ENCODE measurements at regions not wholly inside any gene's neighbourhood (a gene's known extent, or its start where the extent isn't known, plus 50 kb on each side); places are given as distances from the start of the nearest gene placed in this dataset.

DNA sequence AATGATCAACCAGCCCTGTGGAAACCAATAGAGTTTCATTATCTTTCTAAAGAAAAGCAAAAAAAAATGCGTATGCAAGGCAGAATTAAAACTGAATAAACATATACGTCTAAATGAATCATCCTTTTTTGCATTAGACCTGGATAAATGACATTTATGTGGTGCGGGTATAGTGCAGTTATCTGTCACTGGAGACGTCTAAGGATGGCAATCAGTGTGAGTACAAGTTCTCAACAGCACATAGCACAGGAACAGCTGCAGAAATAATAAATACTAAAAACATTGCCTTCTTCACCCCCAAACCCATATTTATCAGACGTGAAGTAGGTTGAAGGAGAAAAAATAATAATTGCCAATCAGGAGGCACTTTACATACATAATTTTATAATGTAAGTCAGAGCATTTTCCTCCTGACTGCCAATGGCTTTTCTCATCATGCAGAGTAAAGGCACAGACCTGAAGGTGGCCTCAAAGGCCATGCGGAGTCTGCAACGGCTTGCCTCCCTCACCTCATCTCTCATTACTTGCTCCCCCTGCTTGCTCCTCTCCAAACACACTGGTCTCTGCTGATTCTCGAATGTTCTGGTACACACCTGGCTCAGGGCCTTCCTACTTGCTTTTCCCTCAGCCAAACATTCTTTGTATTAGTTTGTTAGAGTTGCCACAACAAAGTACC lies 574.7 kb upstream of the PLXNA2 start:
- no peak for DNase-seq
- intact Hi-C loops (cut with DNase I), result no loop called here

- DNase-seq, result no peak
- intact Hi-C loops (cut with DNase I), result no loop called here
Measured at GRCh38 chr1:208820580-208821212, 576.5 kb upstream of the PLXNA2 start.

DNA sequence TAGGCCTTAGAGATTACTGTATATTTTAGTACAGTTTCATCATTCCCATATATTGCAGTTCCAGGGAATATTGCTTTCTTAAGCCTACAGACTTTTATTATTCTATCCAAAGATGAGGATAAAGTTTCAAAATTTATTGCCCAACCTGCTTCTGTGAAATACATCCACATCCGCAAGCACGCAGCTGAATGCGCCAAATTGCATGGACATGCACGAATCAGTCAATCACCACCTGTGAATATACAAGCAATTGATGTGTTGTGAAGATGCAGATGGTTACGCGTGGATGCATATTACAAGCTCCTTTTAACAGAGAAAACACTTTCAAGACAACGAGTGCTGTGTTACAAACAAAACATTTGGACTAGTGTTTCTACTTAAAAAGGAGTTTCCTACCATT lies 577.8 kb upstream of the PLXNA2 start:
- no peak for DNase-seq
- intact Hi-C loops (cut with DNase I), result no loop called here

DNA sequence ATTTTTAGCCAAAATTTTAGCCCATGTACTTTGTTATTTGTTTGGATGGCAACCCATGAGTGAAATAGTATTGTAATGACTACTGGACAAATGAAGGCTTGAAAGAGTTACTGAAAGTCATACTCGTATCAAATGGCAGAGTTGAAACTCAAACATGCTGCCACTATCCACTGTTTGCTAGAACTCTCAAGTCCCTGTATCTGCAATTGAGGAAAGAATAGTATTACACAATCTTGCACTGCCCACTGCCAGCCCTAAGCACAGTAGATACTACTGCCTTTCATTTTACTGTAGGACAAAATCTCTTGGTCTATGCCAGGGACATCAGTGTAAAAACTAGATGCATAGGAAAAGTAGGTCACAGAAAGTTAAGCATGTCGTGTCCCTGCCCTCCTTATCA lies 581.1 kb upstream of the PLXNA2 start:
- DNase-seq, result no peak
- intact Hi-C loops (cut with DNase I), result no loop called here

- intact Hi-C loops (cut with DNase I), result no loop called here
- DNase-seq, result no peak
Measured at GRCh38 chr1:208829595-208829994, 585.4 kb upstream of the PLXNA2 start.

- intact Hi-C loops (cut with DNase I), result no loop called here
- no peak for DNase-seq
Measured at GRCh38 chr1:208834381-208835096, 590.4 kb upstream of the PLXNA2 start.

DNA sequence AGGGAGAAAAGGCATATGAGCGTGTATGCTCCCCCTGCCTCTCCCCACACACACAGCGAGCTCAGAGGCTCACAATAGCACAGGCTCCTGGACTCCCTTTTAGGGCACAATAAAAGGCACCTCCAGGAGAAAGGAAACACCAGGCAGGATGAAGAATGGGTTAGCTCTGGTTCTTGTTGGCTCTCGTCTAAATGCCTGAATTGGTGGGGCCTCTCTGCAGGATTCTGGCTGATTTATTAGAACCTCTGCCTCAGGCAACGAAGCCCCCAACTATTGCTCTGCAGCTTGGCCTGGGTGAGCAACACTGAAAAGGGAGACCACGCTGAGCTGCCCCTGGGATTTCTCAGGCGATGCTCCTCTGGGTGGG lies 590.9 kb upstream of the PLXNA2 start:
- DNase-seq, result no peak
- intact Hi-C loops (cut with DNase I), result no loop called here

DNA sequence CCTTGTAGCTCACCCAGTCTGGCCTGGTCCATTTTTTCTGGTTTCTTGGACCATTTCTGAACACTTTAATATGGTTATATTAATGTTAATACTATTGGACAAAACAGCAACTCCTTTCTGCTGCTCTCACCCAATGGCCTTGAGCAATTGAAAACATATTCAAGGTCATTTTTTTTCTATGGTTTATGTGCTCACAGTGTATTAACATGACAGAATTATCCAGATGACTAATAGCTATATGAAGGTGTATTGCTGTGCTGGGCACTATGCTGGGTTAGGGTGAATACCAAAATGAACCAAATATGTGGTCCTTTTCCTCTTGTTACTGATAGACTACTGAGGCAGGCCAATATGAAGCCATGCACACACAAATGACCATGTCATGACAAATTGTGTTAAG lies 591.6 kb upstream of the PLXNA2 start:
- intact Hi-C loops (cut with DNase I), result no loop called here
- DNase-seq, result no peak

- intact Hi-C loops (cut with DNase I), result no loop called here
Measured at GRCh38 chr1:208837242-208837641, 593.1 kb upstream of the PLXNA2 start.

GRCh38 chr1:208841436-208841835 lies 597.3 kb upstream of the PLXNA2 start:
- intact Hi-C loops (cut with DNase I), result no loop called here
- DNase-seq, result no peak

More at GRCh38 chr1:208837242-208837641, 593.1 kb upstream of the PLXNA2 start:
- DNase-seq, result no peak

- intact Hi-C loops (cut with DNase I), result no loop called here
- no peak for DNase-seq
Measured at GRCh38 chr1:208842451-208842850, 598.3 kb upstream of the PLXNA2 start.

DNA sequence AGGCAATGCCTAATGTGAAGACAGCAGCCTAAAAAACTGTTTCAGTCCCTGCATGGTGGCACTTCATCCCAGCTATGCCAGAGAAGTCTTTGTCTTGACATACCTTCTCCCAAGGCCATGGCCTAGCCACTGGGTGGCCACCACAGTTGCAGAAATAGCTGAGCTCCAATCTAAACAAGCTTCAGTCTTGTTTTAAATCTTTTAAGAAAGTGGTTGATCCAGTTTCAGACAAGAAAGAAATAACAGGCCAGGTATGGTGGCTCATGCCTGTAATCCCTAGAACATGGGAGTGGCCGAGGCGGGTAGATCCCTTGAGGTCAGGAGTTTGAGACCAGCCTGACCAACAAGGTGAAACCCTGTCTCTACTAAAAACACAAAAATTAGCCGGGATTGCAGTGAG lies 600.0 kb upstream of the PLXNA2 start:
- no peak for DNase-seq
- intact Hi-C loops (cut with DNase I), result no loop called here

- DNase-seq, result no peak
- intact Hi-C loops (cut with DNase I), result no loop called here
Measured at GRCh38 chr1:208848854-208849253, 604.7 kb upstream of the PLXNA2 start.

- intact Hi-C loops (cut with DNase I), result no loop called here
- no peak for DNase-seq
Measured at GRCh38 chr1:208850442-208850841, 606.3 kb upstream of the PLXNA2 start.

DNA sequence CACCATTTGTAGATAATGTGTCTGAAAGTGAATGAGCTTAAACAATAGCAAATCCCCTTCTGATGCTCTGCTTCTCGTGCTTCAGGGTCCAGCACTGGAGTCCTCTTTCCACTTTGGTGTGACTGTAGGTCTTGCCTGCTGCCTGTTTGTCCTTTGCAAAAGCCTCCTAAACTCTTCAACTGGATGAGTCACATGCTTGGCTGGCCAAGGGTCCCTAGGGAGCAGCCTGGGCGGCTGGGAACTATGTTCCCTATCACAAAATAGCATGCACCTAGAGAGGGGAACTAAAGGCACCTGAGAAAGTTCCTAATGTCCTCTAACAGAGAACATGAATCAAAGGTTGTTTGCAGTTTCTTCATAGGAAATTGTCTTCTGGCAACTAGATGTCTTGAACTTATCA lies 607.2 kb upstream of the PLXNA2 start:
- no peak for DNase-seq
- intact Hi-C loops (cut with DNase I), result no loop called here

- intact Hi-C loops (cut with DNase I), result no loop called here
- DNase-seq, result no peak
Measured at GRCh38 chr1:208852911-208853310, 608.7 kb upstream of the PLXNA2 start.

- no peak for DNase-seq
- intact Hi-C loops (cut with DNase I), result no loop called here
Measured at GRCh38 chr1:208855403-208855802, 611.2 kb upstream of the PLXNA2 start.

- no peak for DNase-seq
- intact Hi-C loops (cut with DNase I), result no loop called here
Measured at GRCh38 chr1:208857465-208857864, 613.3 kb upstream of the PLXNA2 start.

GRCh38 chr1:208858738-208859137 lies 614.6 kb upstream of the PLXNA2 start:
- intact Hi-C loops (cut with DNase I), result no loop called here
- DNase-seq, result no peak

- DNase-seq, result no peak
- intact Hi-C loops (cut with DNase I), result no loop called here
Measured at GRCh38 chr1:208864366-208864965, 620.3 kb upstream of the PLXNA2 start.

DNA sequence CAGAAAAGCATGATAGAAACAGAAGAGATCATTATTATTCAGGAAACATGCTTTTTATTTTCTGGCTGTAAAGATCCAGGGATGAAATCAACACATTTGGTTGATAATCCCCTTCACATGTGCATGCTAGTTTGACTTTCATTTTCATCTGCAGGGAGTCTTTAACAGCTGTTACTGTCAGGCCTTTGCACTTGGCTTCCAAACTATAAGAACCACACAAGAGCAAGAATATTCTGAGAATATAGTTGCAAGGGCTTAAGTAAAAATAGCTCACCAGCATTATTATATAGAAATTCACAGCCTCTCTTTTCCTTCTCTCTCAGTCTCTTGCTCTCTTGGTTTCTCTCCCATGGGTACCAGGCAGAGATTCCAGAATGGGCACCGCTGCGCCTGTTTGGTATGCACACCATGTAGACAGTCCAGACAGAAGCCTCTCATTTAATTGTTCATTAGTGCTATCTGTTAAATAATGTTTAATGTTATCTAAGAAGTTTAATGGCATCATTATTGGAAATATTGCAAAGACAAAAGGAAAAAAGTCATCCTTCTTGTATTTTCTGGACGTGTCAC lies 622.3 kb upstream of the PLXNA2 start:
- intact Hi-C loops (cut with DNase I), result no loop called here
- DNase-seq, result no peak

All from posterior cingulate gyrus (tissue), 11 donors.